ENCODE measurements at regions not wholly inside any gene's neighbourhood (a gene's known extent, or its start where the extent isn't known, plus 50 kb on each side); places are given as distances from the start of the nearest gene placed in this dataset.

GRCh38 chr20:20875716-20876115 lies 163.3 kb upstream of the RALGAPA2 start:
- no peak for DNase-seq

- DNase-seq = no peak
Measured at GRCh38 chr20:20872428-20872827, 160.0 kb upstream of the RALGAPA2 start.

GRCh38 chr20:20869161-20869775 lies 156.8 kb upstream of the RALGAPA2 start:
- DNase-seq = no peak

GRCh38 chr20:20864351-20865096 lies 152.1 kb upstream of the RALGAPA2 start:
- no peak for DNase-seq

- peak; percentile 74 for DNase-seq
Measured at GRCh38 chr20:20860078-20860806, 147.8 kb upstream of the RALGAPA2 start.

GRCh38 chr20:20859510-20859909 lies 147.1 kb upstream of the RALGAPA2 start:
- DNase-seq = no peak

- no peak for DNase-seq
Measured at GRCh38 chr20:20856956-20857355, 144.5 kb upstream of the RALGAPA2 start.

GRCh38 chr20:20856306-20856705 lies 143.9 kb upstream of the RALGAPA2 start:
- DNase-seq = no peak

GRCh38 chr20:20851385-20851784 lies 138.9 kb upstream of the RALGAPA2 start:
- no peak for DNase-seq

GRCh38 chr20:20850407-20850806 lies 138.0 kb upstream of the RALGAPA2 start:
- DNase-seq = no peak

GRCh38 chr20:20849161-20849560 lies 136.7 kb upstream of the RALGAPA2 start:
- DNase-seq = no peak

- DNase-seq = no peak
Measured at GRCh38 chr20:20847814-20848213, 135.4 kb upstream of the RALGAPA2 start.

GRCh38 chr20:20843982-20844381 lies 131.5 kb upstream of the RALGAPA2 start:
- no peak for DNase-seq

GRCh38 chr20:20839771-20840170 lies 127.3 kb upstream of the RALGAPA2 start:
- no peak for DNase-seq

- peak; percentile 18 for DNase-seq
Measured at GRCh38 chr20:20837574-20838021, 125.2 kb upstream of the RALGAPA2 start.

- DNase-seq = no peak
Measured at GRCh38 chr20:20836836-20837235, 124.4 kb upstream of the RALGAPA2 start.

- no peak for DNase-seq
Measured at GRCh38 chr20:20835897-20836296, 123.5 kb upstream of the RALGAPA2 start.

GRCh38 chr20:20834008-20834407 lies 121.6 kb upstream of the RALGAPA2 start:
- no peak for DNase-seq

GRCh38 chr20:20832715-20833114 lies 120.3 kb upstream of the RALGAPA2 start:
- no peak for DNase-seq

- no peak for DNase-seq
Measured at GRCh38 chr20:20831794-20832193, 119.3 kb upstream of the RALGAPA2 start.

- no peak for DNase-seq
Measured at GRCh38 chr20:20829681-20830080, 117.2 kb upstream of the RALGAPA2 start.

- DNase-seq = no peak
Measured at GRCh38 chr20:20827992-20828597, 115.7 kb upstream of the RALGAPA2 start.

- DNase-seq = peak; percentile 45
Measured at GRCh38 chr20:20824924-20825584, 112.6 kb upstream of the RALGAPA2 start.

Data from CD4-positive, alpha-beta T cell treated with Interleukin-21 for 1 hour (primary cell).